Keratinocyte (primary cell): ENCODE measurements at regions not wholly inside any gene's neighbourhood (a gene's known extent, or its start where the extent isn't known, plus 50 kb on each side); places are given as distances from the start of the nearest gene placed in this dataset.

Source experiments
- EZH2 ChIP-seq: IDR thresholded peaks from one replicate; pipeline ENCODE4 v1.6.1; 2012; ENCODE audit warnings: inconsistent platforms, mild to moderate bottlenecking, low read length, moderate library complexity
- TF ChIP-seq, protein P1 (sequence below), 3 experiments: IDR thresholded peaks in 1 of 3; conservative IDR thresholded peaks in 1 of 3; optimal IDR thresholded peaks in 1 of 3; 2 replicates in 2 of 3; 3 replicates in 1 of 3; pipeline versions ENCODE3 to v1.5.1; 2011; ENCODE audit warnings: low read length in 3 of 3, mild to moderate bottlenecking in 3 of 3, moderate library complexity in 2 of 3, control low read depth in 1 of 3, inconsistent platforms in 1 of 3; ENCODE audit not compliant: insufficient read depth in 2 of 3; ENCODE audit errors: extremely low read depth in 1 of 3

DNA sequence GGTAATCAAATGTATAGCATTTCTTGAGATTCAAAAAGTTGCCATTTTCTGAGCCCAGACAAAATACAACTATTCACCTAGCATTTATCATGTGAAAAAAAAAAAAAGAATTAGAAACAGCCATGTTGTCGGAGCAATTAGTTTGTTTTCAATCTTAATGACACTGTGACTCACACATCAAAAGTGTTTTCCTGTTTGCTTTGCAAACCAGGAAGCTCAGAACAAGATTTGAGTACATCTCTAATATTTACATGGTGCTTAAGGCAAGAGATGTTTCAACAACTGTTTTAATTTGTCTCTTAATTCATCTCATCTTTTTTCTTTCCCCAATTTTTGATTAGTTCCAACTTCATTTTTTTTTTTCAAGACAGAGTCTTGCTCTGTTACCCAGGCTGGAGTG is 62.5 kb upstream of the CAPZB start:
- TF ChIP-seq, protein P1, sequence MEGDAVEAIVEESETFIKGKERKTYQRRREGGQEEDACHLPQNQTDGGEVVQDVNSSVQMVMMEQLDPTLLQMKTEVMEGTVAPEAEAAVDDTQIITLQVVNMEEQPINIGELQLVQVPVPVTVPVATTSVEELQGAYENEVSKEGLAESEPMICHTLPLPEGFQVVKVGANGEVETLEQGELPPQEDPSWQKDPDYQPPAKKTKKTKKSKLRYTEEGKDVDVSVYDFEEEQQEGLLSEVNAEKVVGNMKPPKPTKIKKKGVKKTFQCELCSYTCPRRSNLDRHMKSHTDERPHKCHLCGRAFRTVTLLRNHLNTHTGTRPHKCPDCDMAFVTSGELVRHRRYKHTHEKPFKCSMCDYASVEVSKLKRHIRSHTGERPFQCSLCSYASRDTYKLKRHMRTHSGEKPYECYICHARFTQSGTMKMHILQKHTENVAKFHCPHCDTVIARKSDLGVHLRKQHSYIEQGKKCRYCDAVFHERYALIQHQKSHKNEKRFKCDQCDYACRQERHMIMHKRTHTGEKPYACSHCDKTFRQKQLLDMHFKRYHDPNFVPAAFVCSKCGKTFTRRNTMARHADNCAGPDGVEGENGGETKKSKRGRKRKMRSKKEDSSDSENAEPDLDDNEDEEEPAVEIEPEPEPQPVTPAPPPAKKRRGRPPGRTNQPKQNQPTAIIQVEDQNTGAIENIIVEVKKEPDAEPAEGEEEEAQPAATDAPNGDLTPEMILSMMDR (optimal IDR thresholded peaks at IDR 0.05 in 1 of 3, IDR thresholded peaks at IDR 0.05 in 1 of 3, conservative IDR thresholded peaks at IDR 0.05 in 1 of 3; ENCODE audit: extremely low read depth in 1 of 3, insufficient read depth in 2 of 3, low read length in 3 of 3): no peak
- no peak for TF ChIP-seq EZH2
